ENCODE measurements at regions not wholly inside any gene's neighbourhood (a gene's known extent, or its start where the extent isn't known, plus 50 kb on each side); places are given as distances from the start of the nearest gene placed in this dataset.

DNA sequence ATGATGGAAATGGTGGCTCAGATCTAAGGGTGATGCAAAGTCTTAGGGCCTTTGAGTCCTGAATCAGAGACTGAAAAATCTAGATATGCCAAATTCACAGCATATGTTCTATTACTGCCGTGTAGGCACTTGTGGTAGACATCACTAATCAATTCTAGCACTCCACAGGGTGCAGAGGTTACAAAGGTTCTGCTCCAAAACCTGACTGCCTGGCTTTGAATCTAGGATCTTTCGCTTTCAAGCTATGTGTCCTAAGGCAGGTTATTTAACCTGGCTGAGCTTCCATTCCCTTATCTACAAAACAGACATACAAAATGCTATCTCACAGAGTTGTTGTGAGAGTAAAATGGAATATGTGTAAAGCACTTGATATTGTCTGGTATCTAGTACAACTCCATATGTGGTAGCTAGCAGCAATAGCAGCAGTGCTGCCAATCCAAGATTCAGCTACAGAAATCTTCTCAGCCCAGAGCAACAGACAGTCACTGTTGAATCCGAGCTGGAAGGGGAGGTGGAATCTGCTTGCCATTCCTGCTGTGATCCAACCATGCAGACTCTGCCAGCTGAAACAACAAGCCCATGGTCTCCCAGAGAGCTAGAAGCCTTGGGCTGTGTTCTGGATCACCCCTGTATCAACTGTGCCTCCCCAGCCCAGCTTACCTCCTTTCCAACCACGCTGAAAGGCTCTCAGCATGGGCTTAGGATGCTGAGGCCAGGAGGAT lies 206.9 kb downstream of the TFAP2C start:
- no peaks in the 10 kb centered on the region for H3K9me3 Mint-ChIP-seq (ENCODE audit: insufficient read depth)
- H3K36me3 Mint-ChIP-seq (ENCODE audit: low read depth), result no peaks in the 10 kb centered on the region
- peaks cover 3% of the 10 kb centered on the region for H3K27me3 Mint-ChIP-seq (ENCODE audit: low read depth)
- ChIA-PET POLR2A (interaction anchor here (0.6 kb wide), 1 partner anchor 18 kb away, joined by 3 read pairs; no protein-coding TSS in a partner anchor), CTCF (no interaction called here)
- H3K27ac Mint-ChIP-seq, result no peak overlapping the region
- ATAC-seq (no peak), DNase-seq (no peak)
- H3K4me3 Mint-ChIP-seq, result no peak overlapping the region
- H3K4me1 Mint-ChIP-seq (ENCODE audit: low read depth), result no peaks in the 10 kb centered on the region

GRCh38 chr20:56839222-56839621 lies 210.1 kb downstream of the TFAP2C start:
- H3K4me1 Mint-ChIP-seq (ENCODE audit: low read depth), result no peaks in the 10 kb centered on the region

GRCh38 chr20:56839786-56840185 lies 210.7 kb downstream of the TFAP2C start:
- Mint-ChIP-seq H3K27me3 (ENCODE audit: low read depth) (no peaks in the 10 kb centered on the region), H3K4me1 (ENCODE audit: low read depth) (no peaks in the 10 kb centered on the region), H3K4me3 (no peak overlapping the region), H3K36me3 (ENCODE audit: low read depth) (no peaks in the 10 kb centered on the region), H3K9me3 (ENCODE audit: insufficient read depth) (no peaks in the 10 kb centered on the region), H3K27ac (no peak overlapping the region)
- DNase-seq (no peak), ATAC-seq (no peak)
- POLR2A ChIA-PET, result no interaction called here
- CTCF ChIA-PET, result no interaction called here

More at GRCh38 chr20:56839222-56839621, 210.1 kb downstream of the TFAP2C start:
- no peaks in the 10 kb centered on the region for H3K27me3 Mint-ChIP-seq (ENCODE audit: low read depth)
- H3K36me3 Mint-ChIP-seq (ENCODE audit: low read depth), result no peaks in the 10 kb centered on the region
- DNase-seq, result no peak
- H3K27ac Mint-ChIP-seq, result no peak overlapping the region
- POLR2A ChIA-PET, result no interaction called here
- ATAC-seq, result no peak
- H3K4me3 Mint-ChIP-seq, result no peak overlapping the region
- no peaks in the 10 kb centered on the region for H3K9me3 Mint-ChIP-seq (ENCODE audit: insufficient read depth)
- CTCF ChIA-PET, result no interaction called here

GRCh38 chr20:56840716-56841261 lies 211.7 kb downstream of the TFAP2C start:
- no peak overlapping the region for H3K27ac Mint-ChIP-seq
- H3K4me3 Mint-ChIP-seq, result no peak overlapping the region
- H3K27me3 Mint-ChIP-seq (ENCODE audit: low read depth), result no peaks in the 10 kb centered on the region
- H3K4me1 Mint-ChIP-seq (ENCODE audit: low read depth), result no peaks in the 10 kb centered on the region
- CTCF ChIA-PET, result no interaction called here
- H3K9me3 Mint-ChIP-seq (ENCODE audit: insufficient read depth), result no peaks in the 10 kb centered on the region
- DNase-seq (no peak), ATAC-seq (no peak)
- POLR2A ChIA-PET, result no interaction called here
- no peaks in the 10 kb centered on the region for H3K36me3 Mint-ChIP-seq (ENCODE audit: low read depth)

DNA sequence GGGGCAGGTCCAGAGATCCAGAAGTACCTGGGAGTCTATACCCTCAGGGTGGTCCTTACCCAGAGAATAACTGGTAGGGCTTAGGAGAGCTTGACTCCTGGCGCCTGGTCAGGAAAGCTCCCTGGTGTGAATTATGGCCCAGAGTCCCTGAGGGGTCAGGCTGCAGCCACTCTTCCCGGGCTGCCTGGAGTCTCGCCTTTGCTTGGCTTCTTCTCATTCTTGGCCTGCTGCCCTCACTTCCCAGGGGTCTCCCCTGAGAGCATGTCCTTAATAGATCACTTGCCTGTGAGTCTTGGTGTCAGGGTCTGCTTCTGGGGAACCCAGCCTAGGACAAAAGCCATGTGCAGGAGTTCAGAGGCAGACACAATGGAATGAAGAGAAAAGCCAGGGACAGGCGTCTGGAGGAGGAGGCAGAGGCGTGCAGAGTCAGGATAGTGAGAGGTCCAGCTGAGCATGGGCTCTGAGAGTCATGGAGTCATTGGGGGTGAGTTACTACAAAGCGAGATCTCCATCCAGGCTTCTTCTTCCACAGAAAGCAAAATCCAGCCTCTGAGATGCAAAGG lies 212.3 kb downstream of the TFAP2C start:
- Mint-ChIP-seq H3K27me3 (ENCODE audit: low read depth) (no peaks in the 10 kb centered on the region), H3K4me3 (no peak overlapping the region), H3K36me3 (ENCODE audit: low read depth) (no peaks in the 10 kb centered on the region), H3K27ac (no peak overlapping the region), H3K9me3 (ENCODE audit: insufficient read depth) (no peaks in the 10 kb centered on the region), H3K4me1 (ENCODE audit: low read depth) (no peaks in the 10 kb centered on the region)
- ATAC-seq (no peak), DNase-seq (no peak)
- ChIA-PET CTCF (no interaction called here), POLR2A (no interaction called here)

- Mint-ChIP-seq H3K27me3 (ENCODE audit: low read depth) (no peaks in the 10 kb centered on the region), H3K4me1 (ENCODE audit: low read depth) (no peaks in the 10 kb centered on the region), H3K9me3 (ENCODE audit: insufficient read depth) (no peaks in the 10 kb centered on the region), H3K4me3 (no peak overlapping the region), H3K36me3 (ENCODE audit: low read depth) (no peaks in the 10 kb centered on the region), H3K27ac (no peak overlapping the region)
- POLR2A ChIA-PET, result interaction anchor here (0.6 kb wide), 1 partner anchor 21 kb away, joined by 3 read pairs; no protein-coding TSS in a partner anchor
- CTCF ChIA-PET, result no interaction called here
- ATAC-seq (no peak), DNase-seq (no peak)
Observed at GRCh38 chr20:56842056-56842455, 212.9 kb downstream of the TFAP2C start.

DNA sequence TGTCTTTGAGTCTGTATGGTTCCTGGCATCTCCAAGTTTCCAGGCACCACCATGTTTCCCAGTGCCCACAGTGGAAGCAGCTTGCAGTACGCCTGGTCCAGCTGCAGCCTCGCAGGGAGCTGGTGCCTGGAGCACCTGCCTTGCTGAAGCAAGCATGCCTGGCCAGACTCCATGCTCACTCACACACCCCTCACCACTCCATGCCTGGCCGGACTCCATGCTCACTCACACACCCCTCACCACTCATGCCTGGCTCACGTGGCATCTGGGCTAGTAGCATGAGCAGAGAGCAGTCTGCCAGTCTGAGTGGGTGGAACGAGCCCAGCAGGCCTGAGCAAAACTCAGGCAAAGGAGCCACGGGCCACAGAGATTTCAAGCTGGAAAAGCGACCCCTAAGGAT lies 214.3 kb downstream of the TFAP2C start:
- DNase-seq (no peak), ATAC-seq (no peak)
- H3K27me3 Mint-ChIP-seq (ENCODE audit: low read depth), result no peaks in the 10 kb centered on the region
- no peaks in the 10 kb centered on the region for H3K36me3 Mint-ChIP-seq (ENCODE audit: low read depth)
- no peaks in the 10 kb centered on the region for H3K4me1 Mint-ChIP-seq (ENCODE audit: low read depth)
- CTCF ChIA-PET, result interaction anchor here (1.0 kb wide), 1 partner anchor 237 kb away, joined by 3 read pairs; no protein-coding TSS in a partner anchor
- no peak overlapping the region for H3K4me3 Mint-ChIP-seq
- H3K27ac Mint-ChIP-seq, result no peak overlapping the region
- H3K9me3 Mint-ChIP-seq (ENCODE audit: insufficient read depth), result no peaks in the 10 kb centered on the region
- POLR2A ChIA-PET, result no interaction called here

GRCh38 chr20:56843817-56844216 lies 214.7 kb downstream of the TFAP2C start:
- Mint-ChIP-seq H3K9me3 (ENCODE audit: insufficient read depth) (no peaks in the 10 kb centered on the region), H3K4me3 (no peak overlapping the region), H3K27ac (no peak overlapping the region), H3K36me3 (ENCODE audit: low read depth) (no peaks in the 10 kb centered on the region), H3K4me1 (ENCODE audit: low read depth) (no peaks in the 10 kb centered on the region), H3K27me3 (ENCODE audit: low read depth) (no peaks in the 10 kb centered on the region)
- DNase-seq (no peak), ATAC-seq (no peak)
- POLR2A ChIA-PET, result no interaction called here
- CTCF ChIA-PET, result interaction anchor here (1.0 kb wide), 1 partner anchor 237 kb away, joined by 3 read pairs; no protein-coding TSS in a partner anchor

GRCh38 chr20:56845546-56846086 lies 216.5 kb downstream of the TFAP2C start:
- no peak for ATAC-seq
- no peaks in the 10 kb centered on the region for H3K27me3 Mint-ChIP-seq (ENCODE audit: low read depth)
- ChIA-PET POLR2A (no interaction called here), CTCF (no interaction called here)
- H3K36me3 Mint-ChIP-seq (ENCODE audit: low read depth), result no peaks in the 10 kb centered on the region
- no peaks in the 10 kb centered on the region for H3K4me1 Mint-ChIP-seq (ENCODE audit: low read depth)
- no peak overlapping the region for H3K4me3 Mint-ChIP-seq
- H3K9me3 Mint-ChIP-seq (ENCODE audit: insufficient read depth), result no peaks in the 10 kb centered on the region
- no peak overlapping the region for H3K27ac Mint-ChIP-seq
- no peak for DNase-seq

GRCh38 chr20:56848561-56848960 lies 219.5 kb downstream of the TFAP2C start:
- ChIA-PET CTCF (no interaction called here), POLR2A (no interaction called here)
- ATAC-seq (no peak), DNase-seq (no peak)
- Mint-ChIP-seq H3K36me3 (ENCODE audit: low read depth) (no peaks in the 10 kb centered on the region), H3K27ac (no peak overlapping the region), H3K4me1 (ENCODE audit: low read depth) (no peaks in the 10 kb centered on the region), H3K27me3 (ENCODE audit: low read depth) (no peaks in the 10 kb centered on the region), H3K9me3 (ENCODE audit: insufficient read depth) (no peaks in the 10 kb centered on the region), H3K4me3 (no peak overlapping the region)

DNA sequence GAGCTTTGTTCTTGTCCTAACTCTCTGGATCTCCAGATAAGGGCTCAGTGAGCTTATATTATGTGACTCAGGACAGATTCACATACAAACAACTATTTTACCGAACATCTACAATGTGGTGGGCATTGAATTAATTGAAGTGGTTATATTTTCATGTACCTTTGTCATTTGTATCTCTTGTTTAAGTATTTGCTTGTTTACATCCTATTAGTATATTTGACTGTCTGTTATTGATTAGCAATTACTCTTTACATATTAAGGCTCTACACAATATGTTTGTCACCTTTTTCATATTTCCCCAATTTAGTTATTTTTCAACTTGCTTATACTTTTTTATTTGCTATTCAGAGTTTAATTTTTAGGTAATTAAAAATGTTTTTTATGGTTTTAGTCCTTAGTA lies 222.4 kb downstream of the TFAP2C start:
- Mint-ChIP-seq H3K9me3 (ENCODE audit: insufficient read depth) (no peaks in the 10 kb centered on the region), H3K27me3 (ENCODE audit: low read depth) (no peaks in the 10 kb centered on the region), H3K4me1 (ENCODE audit: low read depth) (no peaks in the 10 kb centered on the region), H3K27ac (no peak overlapping the region), H3K4me3 (no peak overlapping the region), H3K36me3 (ENCODE audit: low read depth) (no peaks in the 10 kb centered on the region)
- no peak for DNase-seq
- ChIA-PET CTCF (no interaction called here), POLR2A (no interaction called here)
- ATAC-seq, result no peak

GRCh38 chr20:56855708-56856107 lies 226.6 kb downstream of the TFAP2C start:
- H3K9me3 Mint-ChIP-seq (ENCODE audit: insufficient read depth), result no peaks in the 10 kb centered on the region
- CTCF ChIA-PET, result no interaction called here
- H3K4me1 Mint-ChIP-seq (ENCODE audit: low read depth), result no peaks in the 10 kb centered on the region
- POLR2A ChIA-PET, result no interaction called here
- no peak overlapping the region for H3K4me3 Mint-ChIP-seq
- H3K27me3 Mint-ChIP-seq (ENCODE audit: low read depth), result no peaks in the 10 kb centered on the region
- ATAC-seq (no peak), DNase-seq (no peak)
- H3K36me3 Mint-ChIP-seq (ENCODE audit: low read depth), result no peaks in the 10 kb centered on the region
- no peak overlapping the region for H3K27ac Mint-ChIP-seq
